Naive thymus-derived CD8-positive, alpha-beta T cell (primary cell): ENCODE measurements at regions not wholly inside any gene's neighbourhood (a gene's known extent, or its start where the extent isn't known, plus 50 kb on each side); places are given as distances from the start of the nearest gene placed in this dataset.
"Not testable (repeated sequence)": the region's sequence is repeated elsewhere in the genome, so short reads cannot be mapped to it uniquely, and the experiment has no call there.

Source experiments
- ATAC-seq, 2 donors: fragments of 150-1000 bp; cut with Tn5 transposase in 1 of 2; sonication (Bioruptor Pico), chemical (Tn5 transposase) in 1 of 2; 1 replicate in 1 of 2; 2 replicates in 1 of 2; pipeline ENCODE4 v1.10.0; 2021; ENCODE audit warnings: mild to moderate bottlenecking in 2 of 2, moderate library complexity in 2 of 2
- POLR2A ChIA-PET: fragments of 350-600 bp; sonication (Branson Sonifier 250); formaldehyde crosslinking; loops from one replicate; lab custom pipeline; 2021; ENCODE audit warnings: antibody characterized with exemption; lab: Charles Lee
- DNase-seq, 10 donors: peaks; one replicate each; pipeline versions ENCODE4 v3.0.0 to v3.0.0-alpha.2; 2020 to 2022
- H3K27ac Mint-ChIP-seq, 10 donors: one replicate each; pipeline ENCODE4 v1.8.0; 2020 to 2022; ENCODE audit warnings: mild to moderate bottlenecking in 10 of 10, mixed read lengths in 10 of 10, moderate library complexity in 4 of 10, inconsistent platforms in 1 of 10
- H3K27me3 Mint-ChIP-seq, 5 donors: one replicate each; pipeline ENCODE4 v1.8.0; 2021 to 2022; ENCODE audit warnings: mixed read lengths in 5 of 5
- H3K36me3 Mint-ChIP-seq, 3 donors: one replicate each; pipeline ENCODE4 v1.8.0; 2020 to 2022; ENCODE audit warnings: mixed read lengths in 3 of 3, mild to moderate bottlenecking in 2 of 3, inconsistent platforms in 1 of 3
- H3K4me1 Mint-ChIP-seq, 4 donors: one replicate each; pipeline ENCODE4 v1.8.0; 2021 to 2022; ENCODE audit warnings: mixed read lengths in 4 of 4
- H3K4me3 Mint-ChIP-seq, 10 donors: one replicate each; pipeline ENCODE4 v1.8.0; 2020 to 2022; ENCODE audit warnings: mild to moderate bottlenecking in 10 of 10, mixed read lengths in 10 of 10, moderate library complexity in 6 of 10, inconsistent platforms in 1 of 10
- H3K9me3 Mint-ChIP-seq, 9 donors: one replicate each; pipeline ENCODE4 v1.8.0; 2020 to 2022; ENCODE audit warnings: mixed read lengths in 9 of 9, mild to moderate bottlenecking in 3 of 9, inconsistent platforms in 1 of 9, moderate library complexity in 1 of 9

DNA sequence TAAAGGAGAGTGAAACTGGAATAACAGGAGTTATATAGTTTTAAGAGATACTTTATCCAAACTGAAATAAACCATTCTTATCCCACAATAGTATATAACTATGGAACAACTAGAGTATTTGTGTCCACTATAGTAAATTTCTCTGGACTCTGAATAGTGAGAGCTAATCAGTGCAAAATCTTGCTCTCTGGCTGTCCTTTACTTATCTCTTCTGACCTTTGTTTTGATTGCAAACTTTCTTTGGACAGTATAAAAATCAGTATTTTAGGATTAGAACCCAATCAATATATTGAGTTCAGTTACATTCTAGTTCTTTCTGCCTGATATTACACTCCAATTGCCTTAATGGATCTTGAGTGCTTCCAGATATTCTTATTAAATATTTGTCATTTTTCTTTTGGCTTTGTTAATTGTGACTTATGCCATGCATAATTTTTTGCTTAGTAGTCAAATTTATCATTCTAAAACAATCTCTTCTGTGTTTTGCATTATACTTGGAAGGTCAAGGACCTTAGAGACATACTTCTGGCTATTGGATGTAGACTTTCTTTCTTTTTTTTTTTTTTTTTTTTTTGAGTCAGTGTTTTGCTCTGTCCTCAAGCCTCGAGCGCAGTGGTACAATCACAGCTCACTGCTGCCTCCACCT lies 89.9 kb upstream of the AMN1 start:
- Mint-ChIP-seq H3K27ac (no peak overlapping the region), H3K36me3 (peaks cover 0 to 2% (median under 1%) of the 10 kb centered on the region in 3 donors), H3K27me3 (no peaks in the 10 kb centered on the region), H3K4me3 (no peak overlapping the region), H3K4me1 (peaks cover 8 to 31% (median 14%) of the 10 kb centered on the region in 4 donors), H3K9me3 (peaks cover 0 to 4% (median 0%) of the 10 kb centered on the region in 9 donors)
- no peak for ATAC-seq
- POLR2A ChIA-PET = interaction anchor here (0.6 to 1.3 kb wide), 4 partner anchors 11 to 141 kb away, joined by 3 to 9 read pairs (median 6); partner anchors contain the start of gene RESF1
- DNase-seq = no peak

- DNase-seq (no peak), ATAC-seq (no peak)
- Mint-ChIP-seq H3K4me1 (peaks cover 12 to 36% (median 23%) of the 10 kb centered on the region in 4 donors), H3K27ac (no peak overlapping the region), H3K36me3 (peaks cover 0 to 2% (median 0%) of the 10 kb centered on the region in 3 donors), H3K27me3 (no peaks in the 10 kb centered on the region), H3K4me3 (no peak overlapping the region), H3K9me3 (no peaks in the 10 kb centered on the region)
- POLR2A ChIA-PET = interaction anchor here (1.4 to 1.9 kb wide), 2 partner anchors 10 to 12 kb away, joined by 3 to 9 read pairs; no protein-coding TSS in a partner anchor
Observed at GRCh38 chr12:31817120-31817519, 88.3 kb upstream of the AMN1 start.

DNA sequence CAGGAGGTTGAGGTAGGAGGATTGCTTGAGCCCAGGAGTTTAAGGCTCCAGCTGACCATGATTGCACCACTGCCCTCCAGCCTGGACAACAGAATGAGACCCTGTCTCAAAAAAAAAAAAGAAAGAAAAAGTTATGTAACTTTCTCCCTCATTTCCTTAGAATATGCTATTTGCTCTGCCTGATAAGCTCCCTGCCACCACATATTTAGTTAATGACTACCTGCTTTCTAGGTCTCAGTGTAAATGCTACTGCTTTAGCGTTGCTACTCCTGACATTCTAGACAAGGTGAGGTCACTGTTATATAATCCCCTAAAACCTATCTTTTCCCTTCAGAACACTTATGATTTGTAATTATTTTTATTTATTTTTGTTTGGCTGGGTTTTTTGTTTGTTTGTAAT lies 86.3 kb upstream of the AMN1 start:
- Mint-ChIP-seq H3K27me3 (no peaks in the 10 kb centered on the region), H3K9me3 (no peaks in the 10 kb centered on the region), H3K4me3 (no peak overlapping the region), H3K36me3 (peaks cover 0 to 2% (median 0%) of the 10 kb centered on the region in 3 donors), H3K27ac (no peak overlapping the region), H3K4me1 (peaks cover 10 to 31% (median 17%) of the 10 kb centered on the region in 4 donors)
- POLR2A ChIA-PET = interaction anchor here (0.6 to 1.7 kb wide), 4 partner anchors 9 to 81 kb away, joined by 3 to 6 read pairs (median 4); no protein-coding TSS in a partner anchor
- no peak for ATAC-seq
- no peak for DNase-seq

- no peaks in the 10 kb centered on the region for H3K27me3 Mint-ChIP-seq
- peaks cover 14 to 29% (median 22%) of the 10 kb centered on the region in 4 donors for H3K4me1 Mint-ChIP-seq
- no peak overlapping the region for H3K4me3 Mint-ChIP-seq
- DNase-seq (no peak), ATAC-seq (no peak)
- peaks cover 0 to 2% (median 0%) of the 10 kb centered on the region in 3 donors for H3K36me3 Mint-ChIP-seq
- no peaks in the 10 kb centered on the region for H3K9me3 Mint-ChIP-seq
- peak overlapping the region in 9 of 10 donors; percentile 6 to 77 (median 26) for H3K27ac Mint-ChIP-seq
- POLR2A ChIA-PET = interaction anchor here (0.6 to 1.4 kb wide), 4 partner anchors 24 to 146 kb away, joined by 3 to 6 read pairs (median 4); partner anchors contain the start of gene RESF1
Observed at GRCh38 chr12:31813305-31813704, 84.5 kb upstream of the AMN1 start.

DNA sequence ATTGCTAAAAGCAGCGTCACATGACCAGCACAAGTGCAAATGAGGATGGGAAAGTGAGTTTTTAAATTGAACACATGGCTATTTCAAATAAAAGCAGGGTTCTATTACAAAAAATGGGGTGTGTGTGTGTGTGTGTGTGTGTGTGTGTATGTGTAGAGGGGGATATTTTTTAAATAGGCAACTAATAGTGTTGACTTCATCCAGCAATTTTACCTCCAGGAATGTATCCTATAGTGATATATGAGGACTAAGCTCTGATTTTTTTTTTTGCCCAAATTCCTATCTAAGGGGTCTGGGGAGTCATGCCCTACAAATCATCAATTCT lies 78.9 kb upstream of the AMN1 start:
- POLR2A ChIA-PET = interaction anchor here (1.1 to 9.1 kb wide), 10 partner anchors 10 to 152 kb away, joined by 3 to 96 read pairs (median 8); partner anchors contain the start of genes AMN1 and RESF1
- peaks cover 0 to 14% (median 4%) of the 10 kb centered on the region in 9 donors for H3K9me3 Mint-ChIP-seq
- peak overlapping the region; percentile 91 to 99 (median 94) for H3K27ac Mint-ChIP-seq
- peaks cover 31 to 56% (median 49%) of the 10 kb centered on the region in 4 donors for H3K4me1 Mint-ChIP-seq
- H3K4me3 Mint-ChIP-seq = peak overlapping the region; percentile 55 to 86 (median 78)
- H3K27me3 Mint-ChIP-seq = no peaks in the 10 kb centered on the region
- ATAC-seq (peak in 1 of 2 donors; percentile 79), DNase-seq (no peak)
- peaks cover 0 to 17% (median 6%) of the 10 kb centered on the region in 3 donors for H3K36me3 Mint-ChIP-seq

GRCh38 chr12:31807081-31807772 lies 78.4 kb upstream of the AMN1 start:
- Mint-ChIP-seq H3K4me1 (peaks cover 31 to 59% (median 50%) of the 10 kb centered on the region in 4 donors), H3K27ac (peak overlapping the region; percentile 91 to 99 (median 94)), H3K9me3 (peaks cover 0 to 14% (median 4%) of the 10 kb centered on the region in 9 donors), H3K36me3 (peaks cover 0 to 17% (median 6%) of the 10 kb centered on the region in 3 donors), H3K4me3 (peak overlapping the region; percentile 55 to 86 (median 78))
- DNase-seq = peak in 7 of 10 donors; percentile 14 to 68 (median 37)
- POLR2A ChIA-PET = interaction anchor here (0.7 to 9.1 kb wide), 15 partner anchors 10 to 481 kb away, joined by 3 to 96 read pairs (median 4); partner anchors contain the start of genes AMN1, RESF1 and SINHCAF
- peak; percentile 61 to 65 for ATAC-seq
- not testable (repeated sequence) for H3K27me3 Mint-ChIP-seq

- H3K4me3 Mint-ChIP-seq = peak overlapping the region in 5 of 10 donors; percentile 10 to 99 (median 89)
- peaks cover 30 to 61% (median 54%) of the 10 kb centered on the region in 4 donors for H3K4me1 Mint-ChIP-seq
- not testable (repeated sequence) for DNase-seq, ATAC-seq, H3K27me3 Mint-ChIP-seq
- POLR2A ChIA-PET = interaction anchor here (0.6 to 9.1 kb wide), 7 partner anchors 83 to 158 kb away, joined by 3 to 96 read pairs (median 12); partner anchors contain the start of gene RESF1
- peaks cover 0 to 17% (median 11%) of the 10 kb centered on the region in 3 donors for H3K36me3 Mint-ChIP-seq
- H3K9me3 Mint-ChIP-seq = peaks cover 0 to 19% (median 4%) of the 10 kb centered on the region in 9 donors
- peak overlapping the region in 8 of 10 donors; percentile 33 to 99 (median 95) for H3K27ac Mint-ChIP-seq
Observed at GRCh38 chr12:31805681-31806080, 76.9 kb upstream of the AMN1 start.

GRCh38 chr12:31804707-31805106 lies 75.9 kb upstream of the AMN1 start:
- H3K27ac Mint-ChIP-seq = peak overlapping the region; percentile 91 to 99 (median 95)
- H3K4me3 Mint-ChIP-seq = peak overlapping the region; percentile 85 to 100 (median 94)
- POLR2A ChIA-PET = interaction anchor here (0.5 to 9.1 kb wide), 13 partner anchors 11 to 159 kb away, joined by 3 to 96 read pairs (median 4); partner anchors contain the start of genes AMN1 and RESF1
- DNase-seq = peak in 3 of 10 donors; percentile 18 to 41 (median 25)
- H3K27me3 Mint-ChIP-seq, ATAC-seq: not testable (repeated sequence)
- H3K4me1 Mint-ChIP-seq = peaks cover 30 to 66% (median 60%) of the 10 kb centered on the region in 4 donors
- H3K36me3 Mint-ChIP-seq = peaks cover 0 to 17% (median 13%) of the 10 kb centered on the region in 3 donors
- H3K9me3 Mint-ChIP-seq = peaks cover 0 to 22% (median 4%) of the 10 kb centered on the region in 9 donors

DNA sequence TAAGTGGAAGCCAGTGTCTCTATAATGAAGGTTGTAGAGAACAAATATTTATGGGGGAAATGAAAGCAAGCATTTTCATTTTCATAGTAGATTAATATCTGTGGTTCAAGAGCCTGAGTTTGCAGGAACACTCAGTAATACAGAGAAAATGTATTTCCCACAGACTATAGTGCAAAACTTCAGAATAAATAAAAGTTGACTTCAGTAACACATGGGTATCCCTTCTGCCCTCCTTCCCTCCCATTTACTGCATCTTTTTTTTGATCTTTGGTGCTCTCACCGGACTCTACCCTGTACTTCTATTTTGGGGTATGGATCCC lies 75.3 kb upstream of the AMN1 start:
- POLR2A ChIA-PET = interaction anchor here (0.6 to 9.1 kb wide), 16 partner anchors 13 to 304 kb away, joined by 3 to 96 read pairs (median 4); partner anchors contain the start of genes AMN1 and RESF1
- Mint-ChIP-seq H3K9me3 (peaks cover 0 to 22% (median 4%) of the 10 kb centered on the region in 9 donors), H3K36me3 (peaks cover 0 to 17% (median 13%) of the 10 kb centered on the region in 3 donors), H3K27me3 (no peaks in the 10 kb centered on the region), H3K27ac (peak overlapping the region; percentile 91 to 99 (median 95)), H3K4me3 (peak overlapping the region; percentile 85 to 100 (median 94)), H3K4me1 (peaks cover 28 to 64% (median 58%) of the 10 kb centered on the region in 4 donors)
- DNase-seq = no peak
- ATAC-seq = peak in 1 of 2 donors; percentile 28

DNA sequence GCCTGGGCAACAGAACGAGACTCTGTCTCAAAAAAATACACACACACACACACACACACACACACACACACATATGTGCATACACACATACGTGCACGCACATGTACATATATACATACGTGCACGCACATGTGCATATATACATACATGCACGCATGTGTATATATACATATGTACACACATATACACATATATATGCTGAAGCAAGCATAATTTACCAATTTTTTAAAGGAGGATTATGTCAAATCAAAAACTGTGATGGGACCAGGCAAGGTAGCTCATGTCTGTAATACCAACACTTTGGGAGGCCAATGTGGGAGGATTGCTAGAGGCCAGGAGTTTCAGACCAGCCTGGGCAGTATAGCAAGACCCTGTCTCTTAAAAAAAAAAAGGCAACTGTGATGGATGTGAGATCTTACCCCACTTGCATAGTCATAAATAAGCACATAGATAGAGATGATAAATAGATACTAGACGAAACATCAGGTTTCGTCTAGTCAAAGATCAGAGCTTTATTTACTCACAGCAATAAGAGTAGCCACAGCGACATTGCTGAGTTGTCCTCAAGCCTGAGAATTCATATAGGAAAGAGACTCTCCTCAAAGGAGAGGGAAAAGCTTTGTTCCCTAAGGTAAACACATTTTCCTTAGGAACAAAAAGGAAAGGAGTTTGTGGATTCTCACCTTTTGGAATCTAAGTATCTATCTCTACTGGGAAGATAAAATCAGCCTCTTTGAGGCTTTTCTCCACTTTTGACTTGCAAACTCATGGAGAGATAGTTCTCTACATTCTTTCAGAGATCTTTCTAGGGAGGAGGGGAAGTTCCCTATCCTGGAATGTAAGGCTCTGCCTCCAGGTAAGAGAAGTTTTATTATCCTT lies 74.7 kb upstream of the AMN1 start:
- Mint-ChIP-seq H3K27me3 (no peaks in the 10 kb centered on the region), H3K27ac (peak overlapping the region; percentile 91 to 99 (median 95)), H3K4me3 (peak overlapping the region; percentile 85 to 100 (median 94)), H3K9me3 (peaks cover 0 to 22% (median 4%) of the 10 kb centered on the region in 9 donors), H3K4me1 (peaks cover 28 to 63% (median 54%) of the 10 kb centered on the region in 4 donors), H3K36me3 (peaks cover 0 to 17% (median 13%) of the 10 kb centered on the region in 3 donors)
- POLR2A ChIA-PET = interaction anchor here (0.6 to 9.1 kb wide), 16 partner anchors 18 to 304 kb away, joined by 3 to 96 read pairs (median 5); partner anchors contain the start of genes AMN1 and RESF1
- peak in 1 of 2 donors; percentile 8 for ATAC-seq
- no peak for DNase-seq

- peak overlapping the region; percentile 53 to 92 (median 87) for H3K27ac Mint-ChIP-seq
- DNase-seq (no peak), ATAC-seq (peak in 1 of 2 donors; percentile 32)
- peak overlapping the region; percentile 4 to 91 (median 64) for H3K4me3 Mint-ChIP-seq
- H3K4me1 Mint-ChIP-seq = peaks cover 27 to 60% (median 51%) of the 10 kb centered on the region in 4 donors
- POLR2A ChIA-PET = interaction anchor here (0.6 to 9.1 kb wide), 12 partner anchors 12 to 723 kb away, joined by 3 to 96 read pairs (median 6); partner anchors contain the start of genes ETFBKMT and RESF1
- peaks cover 0 to 25% (median 4%) of the 10 kb centered on the region in 9 donors for H3K9me3 Mint-ChIP-seq
- H3K36me3 Mint-ChIP-seq = peaks cover 0 to 17% (median 16%) of the 10 kb centered on the region in 3 donors
- H3K27me3 Mint-ChIP-seq = no peaks in the 10 kb centered on the region
Observed at GRCh38 chr12:31801872-31802271, 73.1 kb upstream of the AMN1 start.
